ENCODE measurements at regions not wholly inside any gene's neighbourhood (a gene's known extent, or its start where the extent isn't known, plus 50 kb on each side); places are given as distances from the start of the nearest gene placed in this dataset.

GRCh38 chr11:104764710-104765045, 133.6 kb downstream of the CASP12 start:
- Histone ChIP-seq H4K8ac (ENCODE audit: low read depth, low read length) (no peak overlapping the region), H2BK120ac (ENCODE audit: low read depth, low read length) (no peak overlapping the region), H3K27me3 (ENCODE audit: control insufficient read depth in 3 of 3, insufficient read depth in 3 of 3, low read depth in 1 of 3, low read length in 3 of 3) (no peaks in the 10 kb centered on the region), H3K18ac (ENCODE audit: low read length) (no peak overlapping the region), H3K14ac (ENCODE audit: low read length) (no peak overlapping the region), H2BK5ac (ENCODE audit: low read length) (no peak overlapping the region), H3K9me3 (replicated peaks in 1 of 2; ENCODE audit: control insufficient read depth in 2 of 2, insufficient read depth in 1 of 2, low read depth in 1 of 2, low read length in 2 of 2) (no peaks in the 10 kb centered on the region), H3K4me3 (ENCODE audit: low read length in 2 of 2) (no peak overlapping the region), H2AFZ (ENCODE audit: low read length) (no peak overlapping the region), H3K4me1 (ENCODE audit: control insufficient read depth in 2 of 2, insufficient read depth in 1 of 2, low read depth in 1 of 2, low read length in 2 of 2) (no peaks in the 10 kb centered on the region), H2BK15ac (ENCODE audit: low read length) (no peak overlapping the region), H3K79me1 (ENCODE audit: low read depth, low read length) (no peaks in the 10 kb centered on the region), H2BK12ac (ENCODE audit: low read length) (no peak overlapping the region), H3K4ac (ENCODE audit: low read length) (no peak overlapping the region), H2AK5ac (ENCODE audit: low read depth, low read length) (no peak overlapping the region), H3K9ac (ENCODE audit: low read depth, low read length, poor library complexity) (no peak overlapping the region), H3K4me2 (ENCODE audit: insufficient read depth, low read length, poor library complexity, severe bottlenecking) (no peak overlapping the region), H3K23ac (ENCODE audit: low read depth, low read length, poor library complexity) (no peak overlapping the region), H3K27ac (replicated peaks; ENCODE audit: low read length) (no peak overlapping the region), H4K91ac (ENCODE audit: low read depth, low read length, poor library complexity) (no peak overlapping the region), H3K36me3 (replicated peaks in 1 of 2; ENCODE audit: control insufficient read depth in 2 of 2, insufficient read depth in 2 of 2, low read length in 2 of 2) (no peaks in the 10 kb centered on the region)
- no CpG with 5 or more reads among the region's 1 CpG for WGBS, 2 donors (ENCODE audit: extremely low coverage in 2 of 2, insufficient read length in 2 of 2, insufficient replicate concordance in 1 of 2)
- no peak for DNase-seq (ENCODE audit: low spot score)

- no peak overlapping the region for H4K91ac ChIP-seq (ENCODE audit: low read depth, low read length, poor library complexity)
- no peak overlapping the region for H3K9ac ChIP-seq (ENCODE audit: low read depth, low read length, poor library complexity)
- H2AK5ac ChIP-seq (ENCODE audit: low read depth, low read length), result no peak overlapping the region
- no peak overlapping the region for H2BK12ac ChIP-seq (ENCODE audit: low read length)
- no peaks in the 10 kb centered on the region for H3K36me3 ChIP-seq (replicated peaks in 1 of 2; ENCODE audit: control insufficient read depth in 2 of 2, insufficient read depth in 2 of 2, low read length in 2 of 2)
- H3K4me1 ChIP-seq (ENCODE audit: control insufficient read depth in 2 of 2, insufficient read depth in 1 of 2, low read depth in 1 of 2, low read length in 2 of 2), result no peaks in the 10 kb centered on the region
- no peak overlapping the region for H3K4ac ChIP-seq (ENCODE audit: low read length)
- H3K23ac ChIP-seq (ENCODE audit: low read depth, low read length, poor library complexity), result no peak overlapping the region
- no peak overlapping the region for H3K14ac ChIP-seq (ENCODE audit: low read length)
- H2BK5ac ChIP-seq (ENCODE audit: low read length), result no peak overlapping the region
- H3K27me3 ChIP-seq (ENCODE audit: control insufficient read depth in 3 of 3, insufficient read depth in 3 of 3, low read depth in 1 of 3, low read length in 3 of 3), result no peaks in the 10 kb centered on the region
- no peak overlapping the region for H2BK15ac ChIP-seq (ENCODE audit: low read length)
- no peak overlapping the region for H3K4me3 ChIP-seq (ENCODE audit: low read length in 2 of 2)
- H3K27ac ChIP-seq (replicated peaks; ENCODE audit: low read length), result no peak overlapping the region
- peaks cover 0 to 1% of the 10 kb centered on the region in 2 donors for H3K9me3 ChIP-seq (replicated peaks in 1 of 2; ENCODE audit: control insufficient read depth in 2 of 2, insufficient read depth in 1 of 2, low read depth in 1 of 2, low read length in 2 of 2)
- H4K8ac ChIP-seq (ENCODE audit: low read depth, low read length), result no peak overlapping the region
- H3K4me2 ChIP-seq (ENCODE audit: insufficient read depth, low read length, poor library complexity, severe bottlenecking), result no peak overlapping the region
- WGBS, 2 donors (ENCODE audit: extremely low coverage in 2 of 2, insufficient read length in 2 of 2, insufficient replicate concordance in 1 of 2), result no CpG with 5 or more reads among the region's 5 CpGs
- H2AFZ ChIP-seq (ENCODE audit: low read length), result no peak overlapping the region
- H2BK120ac ChIP-seq (ENCODE audit: low read depth, low read length), result no peak overlapping the region
- H3K79me1 ChIP-seq (ENCODE audit: low read depth, low read length), result no peaks in the 10 kb centered on the region
- no peak for DNase-seq (ENCODE audit: low spot score)
- no peak overlapping the region for H3K18ac ChIP-seq (ENCODE audit: low read length)
Observed at GRCh38 chr11:104763930-104764709, 134.1 kb downstream of the CASP12 start.

- no CpG with 5 or more reads among the region's 2 CpGs for WGBS, 2 donors (ENCODE audit: extremely low coverage in 2 of 2, insufficient read length in 2 of 2, insufficient replicate concordance in 1 of 2)
- H3K27me3 ChIP-seq (ENCODE audit: control insufficient read depth in 3 of 3, insufficient read depth in 3 of 3, low read depth in 1 of 3, low read length in 3 of 3), result no peaks in the 10 kb centered on the region
- DNase-seq (ENCODE audit: low spot score), result no peak
- no peak overlapping the region for H2AFZ ChIP-seq (ENCODE audit: low read length)
- H2BK15ac ChIP-seq (ENCODE audit: low read length), result no peak overlapping the region
- H2BK120ac ChIP-seq (ENCODE audit: low read depth, low read length), result no peak overlapping the region
- H2BK5ac ChIP-seq (ENCODE audit: low read length), result no peak overlapping the region
- no peaks in the 10 kb centered on the region for H3K79me1 ChIP-seq (ENCODE audit: low read depth, low read length)
- no peak overlapping the region for H4K8ac ChIP-seq (ENCODE audit: low read depth, low read length)
- H3K4me2 ChIP-seq (ENCODE audit: insufficient read depth, low read length, poor library complexity, severe bottlenecking), result no peak overlapping the region
- no peaks in the 10 kb centered on the region for H3K4me1 ChIP-seq (ENCODE audit: control insufficient read depth in 2 of 2, insufficient read depth in 1 of 2, low read depth in 1 of 2, low read length in 2 of 2)
- peaks cover 2 to 7% of the 10 kb centered on the region in 2 donors for H3K9me3 ChIP-seq (replicated peaks in 1 of 2; ENCODE audit: control insufficient read depth in 2 of 2, insufficient read depth in 1 of 2, low read depth in 1 of 2, low read length in 2 of 2)
- H2BK12ac ChIP-seq (ENCODE audit: low read length), result no peak overlapping the region
- no peak overlapping the region for H4K91ac ChIP-seq (ENCODE audit: low read depth, low read length, poor library complexity)
- H3K14ac ChIP-seq (ENCODE audit: low read length), result no peak overlapping the region
- H3K9ac ChIP-seq (ENCODE audit: low read depth, low read length, poor library complexity), result no peak overlapping the region
- no peak overlapping the region for H2AK5ac ChIP-seq (ENCODE audit: low read depth, low read length)
- H3K27ac ChIP-seq (replicated peaks; ENCODE audit: low read length), result no peak overlapping the region
- no peak overlapping the region for H3K4me3 ChIP-seq (ENCODE audit: low read length in 2 of 2)
- no peak overlapping the region for H3K18ac ChIP-seq (ENCODE audit: low read length)
- H3K36me3 ChIP-seq (replicated peaks in 1 of 2; ENCODE audit: control insufficient read depth in 2 of 2, insufficient read depth in 2 of 2, low read length in 2 of 2), result no peaks in the 10 kb centered on the region
- no peak overlapping the region for H3K23ac ChIP-seq (ENCODE audit: low read depth, low read length, poor library complexity)
- H3K4ac ChIP-seq (ENCODE audit: low read length), result no peak overlapping the region
Observed at GRCh38 chr11:104761511-104761910, 136.7 kb downstream of the CASP12 start.

DNA sequence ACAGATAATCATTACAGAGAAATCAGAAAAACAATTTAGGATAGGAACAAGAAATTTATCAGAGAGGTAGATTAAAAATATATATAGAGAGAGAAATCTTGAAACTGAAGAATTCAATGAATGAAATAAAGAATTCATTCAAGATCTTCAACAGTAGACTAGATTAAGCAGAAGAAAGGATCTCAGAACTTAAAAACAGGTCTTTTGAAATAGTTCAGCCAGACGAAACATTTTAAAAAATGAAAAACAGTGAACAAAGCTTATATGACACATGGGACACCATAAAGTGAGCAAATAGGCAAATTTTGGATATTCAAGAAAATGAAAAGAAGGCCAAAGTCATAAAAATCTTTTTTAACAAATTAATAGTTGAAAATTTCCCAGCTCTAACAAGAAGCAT, 138.8 kb downstream of the CASP12 start:
- no CpG with 5 or more reads among the region's 1 CpG for WGBS, 2 donors (ENCODE audit: extremely low coverage in 2 of 2, insufficient read length in 2 of 2, insufficient replicate concordance in 1 of 2)
- Histone ChIP-seq H3K23ac (ENCODE audit: low read depth, low read length, poor library complexity) (no peak overlapping the region), H3K4me1 (ENCODE audit: control insufficient read depth in 2 of 2, insufficient read depth in 1 of 2, low read depth in 1 of 2, low read length in 2 of 2) (no peaks in the 10 kb centered on the region), H2BK12ac (ENCODE audit: low read length) (no peak overlapping the region), H3K18ac (ENCODE audit: low read length) (no peak overlapping the region), H3K9me3 (replicated peaks in 1 of 2; ENCODE audit: control insufficient read depth in 2 of 2, insufficient read depth in 1 of 2, low read depth in 1 of 2, low read length in 2 of 2) (peaks cover 2 to 7% of the 10 kb centered on the region in 2 donors), H3K14ac (ENCODE audit: low read length) (no peak overlapping the region), H3K27ac (replicated peaks; ENCODE audit: low read length) (no peak overlapping the region), H3K36me3 (replicated peaks in 1 of 2; ENCODE audit: control insufficient read depth in 2 of 2, insufficient read depth in 2 of 2, low read length in 2 of 2) (no peaks in the 10 kb centered on the region), H4K8ac (ENCODE audit: low read depth, low read length) (no peak overlapping the region), H2AK5ac (ENCODE audit: low read depth, low read length) (no peak overlapping the region), H4K91ac (ENCODE audit: low read depth, low read length, poor library complexity) (no peak overlapping the region), H3K27me3 (ENCODE audit: control insufficient read depth in 3 of 3, insufficient read depth in 3 of 3, low read depth in 1 of 3, low read length in 3 of 3) (no peaks in the 10 kb centered on the region), H2BK5ac (ENCODE audit: low read length) (no peak overlapping the region), H3K9ac (ENCODE audit: low read depth, low read length, poor library complexity) (no peak overlapping the region), H3K4ac (ENCODE audit: low read length) (no peak overlapping the region), H3K4me3 (ENCODE audit: low read length in 2 of 2) (no peak overlapping the region), H2BK120ac (ENCODE audit: low read depth, low read length) (no peak overlapping the region), H2AFZ (ENCODE audit: low read length) (no peak overlapping the region), H3K4me2 (ENCODE audit: insufficient read depth, low read length, poor library complexity, severe bottlenecking) (no peak overlapping the region), H2BK15ac (ENCODE audit: low read length) (no peak overlapping the region), H3K79me1 (ENCODE audit: low read depth, low read length) (no peaks in the 10 kb centered on the region)
- no peak for DNase-seq (ENCODE audit: low spot score)

All from neuronal stem cell (in vitro differentiated cells).